VCaP (cell line): ENCODE measurements at regions not wholly inside any gene's neighbourhood (a gene's known extent, or its start where the extent isn't known, plus 50 kb on each side); places are given as distances from the start of the nearest gene placed in this dataset.
"Not testable (repeated sequence)": the region's sequence is repeated elsewhere in the genome, so short reads cannot be mapped to it uniquely, and the experiment has no call there.

ENCODE experiments used
- H3K27ac ChIP-seq: fragments of 450-650 bp; 2 replicates; pipeline ENCODE4 v1.5.1; 2017
- TF ChIP-seq, protein P1 (sequence below): fragments of 450-650 bp; conservative IDR thresholded peaks from 2 replicates; pipeline ENCODE4 v1.5.1; 2017; ENCODE audit warnings: mild to moderate bottlenecking, moderate library complexity

DNA sequence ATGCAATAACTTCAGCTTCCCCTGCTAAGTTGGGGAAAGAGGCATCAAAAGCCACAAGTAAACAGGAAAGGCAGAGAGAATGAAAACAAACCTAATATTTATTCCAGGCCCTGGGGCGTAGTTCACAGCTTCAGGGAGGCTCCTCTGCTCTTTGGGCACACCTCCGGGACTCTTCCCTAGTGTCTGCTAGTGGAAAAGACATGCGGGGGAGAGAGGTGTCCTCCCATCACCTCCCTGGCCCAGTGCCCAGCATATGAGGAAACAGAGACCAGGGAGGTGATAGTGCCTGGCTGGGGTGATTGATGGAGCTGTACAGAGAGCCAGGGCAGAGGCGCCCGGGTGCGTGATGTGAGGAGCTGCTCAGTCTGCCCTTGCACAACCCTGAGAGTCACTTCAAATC, 71.0 kb downstream of the RASL11A start:
- TF ChIP-seq, protein P1, sequence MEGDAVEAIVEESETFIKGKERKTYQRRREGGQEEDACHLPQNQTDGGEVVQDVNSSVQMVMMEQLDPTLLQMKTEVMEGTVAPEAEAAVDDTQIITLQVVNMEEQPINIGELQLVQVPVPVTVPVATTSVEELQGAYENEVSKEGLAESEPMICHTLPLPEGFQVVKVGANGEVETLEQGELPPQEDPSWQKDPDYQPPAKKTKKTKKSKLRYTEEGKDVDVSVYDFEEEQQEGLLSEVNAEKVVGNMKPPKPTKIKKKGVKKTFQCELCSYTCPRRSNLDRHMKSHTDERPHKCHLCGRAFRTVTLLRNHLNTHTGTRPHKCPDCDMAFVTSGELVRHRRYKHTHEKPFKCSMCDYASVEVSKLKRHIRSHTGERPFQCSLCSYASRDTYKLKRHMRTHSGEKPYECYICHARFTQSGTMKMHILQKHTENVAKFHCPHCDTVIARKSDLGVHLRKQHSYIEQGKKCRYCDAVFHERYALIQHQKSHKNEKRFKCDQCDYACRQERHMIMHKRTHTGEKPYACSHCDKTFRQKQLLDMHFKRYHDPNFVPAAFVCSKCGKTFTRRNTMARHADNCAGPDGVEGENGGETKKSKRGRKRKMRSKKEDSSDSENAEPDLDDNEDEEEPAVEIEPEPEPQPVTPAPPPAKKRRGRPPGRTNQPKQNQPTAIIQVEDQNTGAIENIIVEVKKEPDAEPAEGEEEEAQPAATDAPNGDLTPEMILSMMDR: no peak
- H3K27ac ChIP-seq: no peak overlapping the region

DNA sequence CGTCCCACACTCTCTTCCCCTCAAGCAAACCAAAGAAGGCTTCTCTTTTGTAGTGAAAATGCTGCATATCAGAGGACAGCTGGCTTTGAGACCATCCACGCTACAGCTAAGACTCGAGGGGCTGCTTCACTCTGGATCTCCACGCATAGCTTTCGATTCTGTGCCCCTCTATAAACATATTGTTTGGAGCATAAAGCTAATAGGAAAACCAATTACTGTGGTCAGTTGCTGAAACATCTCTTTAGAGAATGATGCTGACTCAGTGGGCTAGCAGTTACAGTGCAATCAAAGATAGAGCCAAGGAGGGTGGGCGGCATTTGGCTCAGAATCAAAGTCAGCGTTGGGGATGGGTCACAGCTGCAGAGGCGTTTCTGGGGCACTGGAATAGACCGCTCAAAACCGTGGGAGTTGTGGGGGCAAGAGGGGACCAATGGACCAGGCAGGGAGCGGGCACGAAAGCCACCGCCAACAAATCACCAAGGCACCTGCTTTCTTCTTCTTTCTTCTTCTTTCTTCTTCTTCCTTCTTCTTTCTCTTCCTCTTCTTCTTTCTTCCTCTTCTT, 76.7 kb downstream of the RASL11A start:
- H3K27ac ChIP-seq: no peak overlapping the region
- TF ChIP-seq, protein P1: no peak

DNA sequence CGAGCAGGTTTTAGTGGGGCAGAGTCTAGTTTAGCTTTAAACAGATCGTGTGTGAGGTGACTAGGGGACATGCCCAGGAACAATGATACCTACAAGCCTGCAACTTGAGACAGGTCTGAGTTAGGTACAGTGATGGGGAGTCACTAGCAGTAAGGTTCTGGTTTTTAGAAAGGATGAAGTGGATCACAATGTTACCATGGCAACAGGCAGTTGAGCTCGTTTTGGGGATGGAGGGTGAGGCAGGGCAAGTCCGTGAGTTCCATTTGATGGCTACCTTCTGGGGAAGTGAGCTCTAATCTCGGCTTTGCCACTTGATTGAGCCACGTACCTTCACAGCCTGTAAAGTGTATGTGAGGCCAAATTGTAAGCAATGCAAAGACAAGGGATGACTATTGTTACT, 76.0 kb upstream of the GTF3A start:
- TF ChIP-seq, protein P1: no peak
- no peak overlapping the region for H3K27ac ChIP-seq

DNA sequence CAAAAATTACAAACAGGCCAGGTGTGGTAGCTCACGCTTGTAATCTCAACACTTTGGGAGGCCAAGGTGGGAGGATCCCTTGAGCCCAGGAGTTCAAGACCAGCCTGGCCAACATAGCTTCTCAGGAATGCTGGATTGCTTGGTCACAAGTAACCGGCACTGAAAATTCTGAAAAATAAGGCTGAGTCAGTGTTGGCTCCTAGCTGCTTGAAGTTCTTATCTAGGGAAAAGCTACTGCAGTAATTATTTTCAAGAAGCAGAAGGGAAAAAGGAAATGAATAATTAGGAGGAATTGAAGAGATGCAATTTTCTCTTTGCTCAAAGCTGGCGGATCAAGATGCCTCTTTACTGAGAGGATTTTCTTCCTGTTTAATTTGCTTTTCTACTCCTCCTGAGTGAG, 75.0 kb upstream of the GTF3A start:
- no peak overlapping the region for H3K27ac ChIP-seq
- TF ChIP-seq, protein P1: no peak

DNA sequence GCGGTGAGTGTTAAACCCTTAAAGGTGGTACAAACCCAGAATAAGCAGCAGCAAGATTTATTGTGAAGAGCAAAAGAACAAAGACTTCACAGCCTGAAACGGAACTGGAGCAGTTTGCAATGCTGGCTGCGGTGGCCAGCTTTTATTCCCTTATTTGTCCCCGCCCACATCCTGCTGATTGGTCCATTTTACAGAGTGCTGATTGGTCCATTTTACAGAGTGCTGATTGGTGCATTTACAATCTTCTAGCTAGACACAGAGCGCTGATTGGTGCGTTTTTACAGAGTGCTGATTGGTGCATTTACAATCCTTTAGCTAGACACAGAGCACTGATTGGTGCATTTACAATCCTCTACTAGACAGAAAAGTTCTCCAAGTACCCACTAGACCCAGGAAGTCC, 73.6 kb upstream of the GTF3A start:
- not testable (repeated sequence) for H3K27ac ChIP-seq

DNA sequence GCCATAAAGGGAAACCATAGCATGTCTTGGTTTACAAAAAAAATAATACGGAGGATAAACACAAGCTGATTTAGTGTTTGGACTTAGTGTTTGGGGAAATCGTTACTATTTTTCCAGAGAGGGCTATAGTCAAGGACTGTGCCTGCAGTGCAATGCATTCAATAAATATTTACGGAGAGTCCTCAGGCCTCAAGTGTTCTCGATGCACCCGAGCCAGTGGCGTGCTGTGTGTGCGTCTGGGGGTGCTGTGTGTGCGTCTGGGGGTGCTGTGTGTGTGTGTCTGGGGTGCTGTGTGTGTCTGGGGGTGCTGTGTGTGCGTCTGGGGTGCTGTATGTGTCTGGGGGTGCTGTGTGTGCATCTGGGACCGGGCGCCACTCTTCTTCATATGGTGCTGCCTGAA, 71.7 kb upstream of the GTF3A start:
- TF ChIP-seq, protein P1: no peak
- no peak overlapping the region for H3K27ac ChIP-seq

DNA sequence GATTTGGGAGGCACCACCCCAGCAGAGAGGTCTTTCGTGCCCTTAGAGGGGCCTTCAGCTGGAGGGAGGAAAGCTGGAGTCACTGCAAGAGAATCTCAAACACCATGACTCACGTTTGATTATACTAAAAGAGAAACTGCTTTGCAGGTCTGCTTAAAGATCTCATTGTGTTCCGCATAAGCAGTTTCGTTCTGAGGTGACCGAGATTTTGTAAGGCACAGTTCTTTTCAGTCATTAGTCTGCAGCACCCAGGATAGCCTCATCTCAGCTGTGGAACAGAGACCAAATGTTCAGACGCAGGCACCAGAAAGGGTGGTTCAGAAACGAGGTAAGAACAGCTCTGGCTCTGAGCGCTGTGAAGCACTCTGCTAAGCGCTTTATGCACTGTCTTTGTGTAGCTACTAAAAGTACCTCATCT, 71.2 kb upstream of the GTF3A start:
- no peak overlapping the region for H3K27ac ChIP-seq
- TF ChIP-seq, protein P1: no peak

DNA sequence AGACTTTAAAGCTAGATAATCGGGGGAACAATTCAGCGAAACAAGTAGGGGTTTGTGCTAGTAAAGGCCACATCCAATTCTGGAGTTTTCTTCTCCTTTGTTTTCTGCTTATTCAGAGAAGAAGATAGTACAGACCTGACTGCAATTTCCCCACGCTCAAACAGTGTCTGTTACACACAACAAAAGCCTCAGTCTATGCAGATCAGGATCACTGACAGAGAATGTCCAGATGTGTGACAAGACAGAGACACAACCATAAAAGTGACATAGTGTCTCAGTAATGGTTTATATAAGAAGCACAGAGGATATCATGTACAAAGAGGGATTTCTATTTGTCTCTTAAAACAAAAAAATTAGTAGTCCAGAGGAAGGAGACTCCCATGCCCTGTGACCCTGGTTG, 70.7 kb upstream of the GTF3A start:
- H3K27ac ChIP-seq: no peak overlapping the region
- TF ChIP-seq, protein P1: no peak
